ENCODE measurements at regions not wholly inside any gene's neighbourhood (a gene's known extent, or its start where the extent isn't known, plus 50 kb on each side); places are given as distances from the start of the nearest gene placed in this dataset.
"Not testable (repeated sequence)": the region's sequence is repeated elsewhere in the genome, so short reads cannot be mapped to it uniquely, and the experiment has no call there.

- not testable (repeated sequence) for TF ChIP-seq CTCF, POLR2A, POLR2AphosphoS5 (IDR thresholded peaks at IDR 0.05)
These were observed 1398.7 kb downstream of the UQCRFS1 start for GRCh38 chr19:27814274-27814673.

Data from sigmoid colon (tissue), 4 donors.